ENCODE measurements at regions not wholly inside any gene's neighbourhood (a gene's known extent, or its start where the extent isn't known, plus 50 kb on each side); places are given as distances from the start of the nearest gene placed in this dataset.
A peak's percentile ranks its signal among the peaks of the same experiment; 100 is the strongest.

- no peak for DNase-seq (ENCODE audit: low spot score in 2 of 2)
- no peaks in the 10 kb centered on the region for H3K4me1 ChIP-seq
- H3K4me3 ChIP-seq = no peak overlapping the region
- no peaks in the 10 kb centered on the region for H3K9me3 ChIP-seq
- H3K27me3 ChIP-seq (ENCODE audit: low read depth) = peaks cover 37% of the 10 kb centered on the region
- in situ Hi-C loops (cut with MboI; ENCODE audit: low sequenced_read_pairs) = no loop called here
- H3K36me3 ChIP-seq (replicated peaks) = no peaks in the 10 kb centered on the region
Observed at GRCh38 chr1:209207126-209207700, 376.3 kb upstream of the CAMK1G start.

DNA sequence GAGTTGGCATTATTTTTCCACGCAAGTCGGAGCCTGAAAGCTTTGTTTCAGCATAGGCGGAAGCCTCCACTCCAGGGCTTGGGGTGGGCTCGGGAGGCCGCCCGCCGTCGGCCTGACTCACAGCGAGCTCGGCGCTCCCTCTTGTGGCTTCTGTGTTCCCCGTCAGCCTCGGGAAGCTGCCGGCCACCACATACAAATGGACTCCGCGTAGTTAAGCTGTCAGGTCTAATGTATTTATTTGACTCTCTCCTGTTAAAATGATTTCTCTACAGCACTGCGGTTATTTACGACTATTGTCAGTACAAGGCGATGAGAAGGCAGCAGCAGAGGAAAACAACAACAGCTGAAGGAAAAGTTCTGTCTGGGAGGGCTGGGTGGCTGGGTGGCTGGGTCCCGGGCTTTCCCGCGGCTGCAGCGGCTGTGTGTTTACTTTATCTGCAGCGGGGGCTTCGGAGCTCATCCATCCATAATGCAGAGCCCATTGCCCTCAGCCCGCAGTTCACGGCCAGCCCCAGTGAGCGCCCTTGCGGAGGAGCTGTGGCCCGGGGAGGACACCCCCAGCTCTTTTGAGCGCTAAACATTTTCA, 375.7 kb upstream of the CAMK1G start:
- DNase-seq (ENCODE audit: low spot score in 2 of 2) = peak; percentile 54 to 76
- H3K27me3 ChIP-seq (ENCODE audit: low read depth) = peaks cover 37% of the 10 kb centered on the region
- no peaks in the 10 kb centered on the region for H3K9me3 ChIP-seq
- no peaks in the 10 kb centered on the region for H3K36me3 ChIP-seq (replicated peaks)
- in situ Hi-C loops (cut with MboI; ENCODE audit: low sequenced_read_pairs) = no loop called here
- H3K4me3 ChIP-seq = peak overlapping the region; percentile 11
- no peaks in the 10 kb centered on the region for H3K4me1 ChIP-seq

GRCh38 chr1:209208648-209209047, 374.9 kb upstream of the CAMK1G start:
- Histone ChIP-seq H3K27me3 (ENCODE audit: low read depth) (peaks cover 37% of the 10 kb centered on the region), H3K4me1 (no peaks in the 10 kb centered on the region), H3K4me3 (no peak overlapping the region), H3K9me3 (no peaks in the 10 kb centered on the region), H3K36me3 (replicated peaks) (no peaks in the 10 kb centered on the region)
- DNase-seq (ENCODE audit: low spot score in 2 of 2) = no peak
- in situ Hi-C loops (cut with MboI; ENCODE audit: low sequenced_read_pairs) = no loop called here

- in situ Hi-C loops (cut with MboI; ENCODE audit: low sequenced_read_pairs) = no loop called here
- Histone ChIP-seq H3K4me1 (no peaks in the 10 kb centered on the region), H3K36me3 (replicated peaks) (no peaks in the 10 kb centered on the region), H3K27me3 (ENCODE audit: low read depth) (peaks cover 5% of the 10 kb centered on the region), H3K4me3 (no peak overlapping the region), H3K9me3 (no peaks in the 10 kb centered on the region)
- DNase-seq (ENCODE audit: low spot score in 2 of 2) = no peak
Observed at GRCh38 chr1:209213989-209214388, 369.5 kb upstream of the CAMK1G start.

- Histone ChIP-seq H3K4me1 (no peaks in the 10 kb centered on the region), H3K4me3 (no peak overlapping the region), H3K27me3 (ENCODE audit: low read depth) (no peaks in the 10 kb centered on the region; the same call in 1 of the 2 replicates), H3K9me3 (no peaks in the 10 kb centered on the region), H3K36me3 (replicated peaks) (no peaks in the 10 kb centered on the region)
- in situ Hi-C loops (cut with MboI; ENCODE audit: low sequenced_read_pairs) = no loop called here
- DNase-seq (ENCODE audit: low spot score in 2 of 2) = no peak
Observed at GRCh38 chr1:209215826-209216225, 367.7 kb upstream of the CAMK1G start.

GRCh38 chr1:209218113-209218512, 365.4 kb upstream of the CAMK1G start:
- no peak overlapping the region for H3K4me3 ChIP-seq
- DNase-seq (ENCODE audit: low spot score in 2 of 2) = no peak
- H3K27me3 ChIP-seq (ENCODE audit: low read depth) = no peaks in the 10 kb centered on the region
- in situ Hi-C loops (cut with MboI; ENCODE audit: low sequenced_read_pairs) = no loop called here
- no peaks in the 10 kb centered on the region for H3K36me3 ChIP-seq (replicated peaks)
- H3K4me1 ChIP-seq = no peaks in the 10 kb centered on the region
- no peaks in the 10 kb centered on the region for H3K9me3 ChIP-seq

DNA sequence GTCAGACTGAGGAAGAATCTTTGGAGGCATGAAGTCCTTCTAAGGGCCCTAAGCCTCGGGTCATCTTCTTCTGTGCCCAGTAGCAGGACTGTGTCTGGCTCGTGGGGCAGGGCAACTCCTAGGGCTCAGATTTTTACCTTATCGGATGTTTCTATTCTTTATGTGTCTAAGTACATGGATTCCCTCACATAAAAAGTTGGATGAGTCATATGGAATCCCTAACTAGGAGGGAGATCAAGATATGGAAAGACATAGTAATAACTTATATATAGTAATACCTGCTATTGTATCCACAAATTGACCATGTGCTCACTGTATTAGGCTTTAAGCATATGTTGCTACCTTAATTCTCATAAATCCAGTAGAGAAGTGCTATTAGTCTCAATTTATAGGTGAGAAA, 364.5 kb upstream of the CAMK1G start:
- in situ Hi-C loops (cut with MboI; ENCODE audit: low sequenced_read_pairs) = no loop called here
- peaks cover 1% of the 10 kb centered on the region for H3K27me3 ChIP-seq (ENCODE audit: low read depth)
- DNase-seq (ENCODE audit: low spot score in 2 of 2) = no peak
- H3K9me3 ChIP-seq = no peaks in the 10 kb centered on the region
- no peak overlapping the region for H3K4me3 ChIP-seq
- no peaks in the 10 kb centered on the region for H3K4me1 ChIP-seq
- H3K36me3 ChIP-seq (replicated peaks) = no peaks in the 10 kb centered on the region

DNA sequence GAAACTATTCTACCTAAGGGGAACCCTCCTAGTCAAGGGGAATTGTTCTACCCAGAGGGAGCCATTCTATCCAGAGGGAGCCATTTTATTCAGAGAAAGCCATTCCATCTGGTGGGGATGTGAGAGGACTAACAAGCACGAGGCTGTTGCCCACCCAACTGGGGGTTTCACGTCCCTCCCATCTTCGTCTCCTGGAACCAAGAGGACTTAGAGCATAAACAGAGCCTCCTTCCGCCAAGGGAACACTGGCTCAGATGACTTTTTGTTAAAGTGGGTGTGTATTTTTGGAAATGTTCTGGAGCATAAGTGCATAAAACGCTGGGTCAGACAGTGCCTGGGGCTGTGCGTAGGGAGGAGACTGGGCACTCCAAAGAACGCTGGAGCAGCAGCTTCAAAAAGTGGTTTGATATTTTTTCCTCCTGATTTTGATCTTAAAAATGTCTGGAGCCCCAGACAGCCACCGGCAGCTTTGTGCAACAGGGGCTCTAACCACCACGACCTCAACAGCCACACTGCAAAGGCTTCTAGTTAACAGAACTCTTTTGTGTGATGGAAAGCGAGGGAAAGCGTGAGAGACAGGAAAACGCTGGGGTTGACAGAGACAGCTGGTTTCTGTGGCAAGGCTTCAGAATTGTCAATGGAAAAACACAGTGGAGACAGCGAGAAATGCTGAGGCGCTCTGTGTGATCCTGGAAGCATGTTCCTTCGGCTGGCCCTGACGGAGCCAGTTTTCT, 363.6 kb upstream of the CAMK1G start:
- H3K9me3 ChIP-seq = no peaks in the 10 kb centered on the region
- no peak for DNase-seq (ENCODE audit: low spot score in 2 of 2)
- no peaks in the 10 kb centered on the region for H3K36me3 ChIP-seq (replicated peaks)
- in situ Hi-C loops (cut with MboI; ENCODE audit: low sequenced_read_pairs) = no loop called here
- H3K27me3 ChIP-seq (ENCODE audit: low read depth) = peaks cover 3% of the 10 kb centered on the region
- no peak overlapping the region for H3K4me3 ChIP-seq
- H3K4me1 ChIP-seq = no peaks in the 10 kb centered on the region

- in situ Hi-C loops (cut with MboI; ENCODE audit: low sequenced_read_pairs) = no loop called here
- Histone ChIP-seq H3K4me3 (no peak overlapping the region), H3K9me3 (no peaks in the 10 kb centered on the region), H3K27me3 (ENCODE audit: low read depth) (peaks cover 3% of the 10 kb centered on the region), H3K4me1 (no peaks in the 10 kb centered on the region), H3K36me3 (replicated peaks) (no peaks in the 10 kb centered on the region)
- DNase-seq (ENCODE audit: low spot score in 2 of 2) = no peak
Observed at GRCh38 chr1:209222826-209223225, 360.7 kb upstream of the CAMK1G start.

DNA sequence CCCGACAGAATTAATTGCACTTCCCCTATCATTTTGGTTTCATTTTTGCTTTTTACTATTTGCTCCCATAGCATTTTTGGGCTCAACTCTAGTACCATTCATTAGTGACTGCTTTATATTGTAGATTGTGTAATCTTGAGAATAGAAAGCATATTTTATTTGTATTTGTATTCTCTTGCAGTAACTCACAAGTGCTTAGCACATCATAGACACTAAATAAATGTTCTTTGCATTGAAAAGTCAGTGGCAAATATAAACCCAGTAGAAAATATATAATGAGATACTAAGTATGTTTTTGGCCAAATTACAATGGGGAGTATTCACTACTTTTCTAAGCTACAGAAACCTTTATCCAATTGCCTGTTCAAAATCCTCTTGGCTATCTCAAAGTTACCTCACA, 359.7 kb upstream of the CAMK1G start:
- Histone ChIP-seq H3K36me3 (replicated peaks) (no peaks in the 10 kb centered on the region), H3K27me3 (ENCODE audit: low read depth) (peaks cover 3% of the 10 kb centered on the region), H3K4me1 (no peaks in the 10 kb centered on the region), H3K4me3 (no peak overlapping the region), H3K9me3 (no peaks in the 10 kb centered on the region)
- in situ Hi-C loops (cut with MboI; ENCODE audit: low sequenced_read_pairs) = no loop called here
- DNase-seq (ENCODE audit: low spot score in 2 of 2) = no peak

DNA sequence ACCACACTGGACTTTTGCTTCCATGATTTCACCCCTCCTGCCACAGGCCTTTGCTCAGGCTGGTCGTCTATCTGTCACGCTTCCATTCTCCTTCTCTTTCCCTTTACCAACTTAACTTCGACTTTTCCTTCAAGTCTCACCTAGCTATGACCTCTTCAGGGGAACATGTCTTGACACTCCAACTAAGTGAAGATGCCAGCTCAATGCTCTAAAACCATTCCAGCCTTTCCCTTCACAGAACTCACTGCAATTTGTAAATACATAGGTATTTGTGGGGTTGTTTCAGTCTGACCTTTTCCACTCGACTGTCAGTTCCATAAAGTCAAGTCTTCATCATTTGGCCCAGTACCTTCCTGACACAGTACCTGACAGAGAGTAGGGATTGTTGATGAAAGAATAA, 358.6 kb upstream of the CAMK1G start:
- Histone ChIP-seq H3K36me3 (replicated peaks) (no peaks in the 10 kb centered on the region), H3K4me3 (no peak overlapping the region), H3K27me3 (ENCODE audit: low read depth) (peaks cover 3% of the 10 kb centered on the region), H3K4me1 (no peaks in the 10 kb centered on the region), H3K9me3 (no peaks in the 10 kb centered on the region)
- in situ Hi-C loops (cut with MboI; ENCODE audit: low sequenced_read_pairs) = no loop called here
- DNase-seq (ENCODE audit: low spot score in 2 of 2) = no peak

DNA sequence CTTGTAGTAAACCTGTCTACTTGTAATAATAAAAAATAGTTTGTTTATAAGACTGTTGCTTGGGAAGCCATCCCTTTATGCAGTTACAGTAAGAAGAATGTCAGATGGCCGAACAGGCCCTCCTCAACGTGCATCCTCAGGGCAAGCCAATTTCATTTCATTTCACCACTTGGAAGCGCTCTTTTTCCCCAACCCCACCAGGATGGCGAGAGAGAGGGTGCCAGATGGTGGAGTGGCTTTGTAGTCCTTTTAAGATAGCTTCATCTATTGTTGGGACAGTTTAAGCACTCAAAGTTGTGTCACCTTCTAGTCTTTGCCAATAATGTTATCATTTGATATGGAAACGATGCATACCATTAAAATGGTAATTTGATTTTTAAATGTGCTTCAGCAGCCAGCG, 356.3 kb upstream of the CAMK1G start:
- H3K4me3 ChIP-seq = no peak overlapping the region
- H3K4me1 ChIP-seq = no peaks in the 10 kb centered on the region
- no peak for DNase-seq (ENCODE audit: low spot score in 2 of 2)
- H3K36me3 ChIP-seq (replicated peaks) = no peaks in the 10 kb centered on the region
- in situ Hi-C loops (cut with MboI; ENCODE audit: low sequenced_read_pairs) = no loop called here
- no peaks in the 10 kb centered on the region for H3K9me3 ChIP-seq
- peaks cover 3% of the 10 kb centered on the region for H3K27me3 ChIP-seq (ENCODE audit: low read depth)

DNA sequence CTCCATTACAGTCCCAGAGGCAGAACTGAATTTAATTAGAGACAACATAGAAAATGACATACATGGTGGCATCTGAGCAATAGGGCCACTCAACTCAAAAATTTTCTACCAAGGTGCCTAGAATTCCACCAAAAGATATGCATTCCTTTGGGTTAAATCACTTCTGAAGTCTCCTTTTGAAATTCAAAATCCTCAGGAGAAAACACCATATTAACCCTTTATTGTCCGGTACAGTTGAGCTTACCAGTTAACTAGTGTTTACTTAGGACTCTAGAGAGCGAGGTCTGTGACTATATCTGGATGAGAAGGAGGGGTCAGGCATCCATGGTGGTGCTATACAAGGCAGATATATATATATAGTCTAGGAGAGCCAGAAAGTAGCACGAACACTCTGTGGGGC, 355.6 kb upstream of the CAMK1G start:
- Histone ChIP-seq H3K9me3 (no peaks in the 10 kb centered on the region), H3K4me1 (no peaks in the 10 kb centered on the region), H3K27me3 (ENCODE audit: low read depth) (peaks cover 3% of the 10 kb centered on the region), H3K36me3 (replicated peaks) (no peaks in the 10 kb centered on the region), H3K4me3 (no peak overlapping the region)
- in situ Hi-C loops (cut with MboI; ENCODE audit: low sequenced_read_pairs) = no loop called here
- DNase-seq (ENCODE audit: low spot score in 2 of 2) = no peak

GRCh38 chr1:209229494-209230061, 353.9 kb upstream of the CAMK1G start:
- Histone ChIP-seq H3K4me3 (no peak overlapping the region), H3K27me3 (ENCODE audit: low read depth) (no peaks in the 10 kb centered on the region), H3K36me3 (replicated peaks) (no peaks in the 10 kb centered on the region), H3K9me3 (no peaks in the 10 kb centered on the region), H3K4me1 (no peaks in the 10 kb centered on the region)
- in situ Hi-C loops (cut with MboI; ENCODE audit: low sequenced_read_pairs) = no loop called here
- DNase-seq (ENCODE audit: low spot score in 2 of 2) = no peak
